Activated CD4-positive, alpha-beta T cell treated with anti-CD3 and anti-CD28 coated beads, Interleukin-2, amount 10 ng/mL, durations not matched to agents 24 days and 14 days (primary cell): ENCODE measurements at regions not wholly inside any gene's neighbourhood (a gene's known extent, or its start where the extent isn't known, plus 50 kb on each side); places are given as distances from the start of the nearest gene placed in this dataset.

Experiments used
- DNase-seq: peaks from one replicate; pipeline ENCODE4 v3.0.0; 2022
- H3K27ac Mint-ChIP-seq: one replicate; pipeline ENCODE4 v1.8.0; 2022; ENCODE audit warnings: mild to moderate bottlenecking, mixed read lengths
- H3K27me3 Mint-ChIP-seq: one replicate; pipeline ENCODE4 v1.8.0; 2022; ENCODE audit warnings: mixed read lengths
- H3K36me3 Mint-ChIP-seq: one replicate; pipeline ENCODE4 v1.8.0; 2022; ENCODE audit warnings: low read depth, mild to moderate bottlenecking, mixed read lengths
- H3K4me1 Mint-ChIP-seq: one replicate; pipeline ENCODE4 v1.8.0; 2021; ENCODE audit warnings: mixed read lengths
- H3K4me3 Mint-ChIP-seq: one replicate; pipeline ENCODE4 v1.8.0; 2022; ENCODE audit warnings: mild to moderate bottlenecking, moderate library complexity, mixed read lengths
- H3K9me3 Mint-ChIP-seq: one replicate; pipeline ENCODE4 v1.8.0; 2021; ENCODE audit warnings: mixed read lengths
- intact Hi-C: fragments of 100-400 bp; cut with micrococcal nuclease; formaldehyde crosslinking; loops from one replicate; pipeline ENCODE4 v1.15.1; 2023

GRCh38 chr1:34617321-34618118, 137.3 kb upstream of the GJB5 start:
- H3K4me1 Mint-ChIP-seq = no peaks in the 10 kb centered on the region
- DNase-seq = no peak
- no peak overlapping the region for H3K4me3 Mint-ChIP-seq

GRCh38 chr1:34618381-34618780, 136.5 kb upstream of the GJB5 start:
- no peak overlapping the region for H3K4me3 Mint-ChIP-seq
- no peaks in the 10 kb centered on the region for H3K36me3 Mint-ChIP-seq
- H3K4me1 Mint-ChIP-seq = no peaks in the 10 kb centered on the region
- no peaks in the 10 kb centered on the region for H3K27me3 Mint-ChIP-seq
- H3K27ac Mint-ChIP-seq = no peak overlapping the region
- no peaks in the 10 kb centered on the region for H3K9me3 Mint-ChIP-seq
- intact Hi-C loops = no loop called here
- no peak for DNase-seq

More at GRCh38 chr1:34617321-34618118, 137.3 kb upstream of the GJB5 start:
- intact Hi-C loops = no loop called here
- Mint-ChIP-seq H3K27ac (no peak overlapping the region), H3K27me3 (no peaks in the 10 kb centered on the region), H3K36me3 (no peaks in the 10 kb centered on the region), H3K9me3 (no peaks in the 10 kb centered on the region)

GRCh38 chr1:34619256-34619655, 135.6 kb upstream of the GJB5 start:
- Mint-ChIP-seq H3K4me1 (no peaks in the 10 kb centered on the region), H3K9me3 (no peaks in the 10 kb centered on the region), H3K27ac (no peak overlapping the region), H3K27me3 (peaks cover 2% of the 10 kb centered on the region), H3K36me3 (no peaks in the 10 kb centered on the region), H3K4me3 (no peak overlapping the region)
- DNase-seq = no peak
- intact Hi-C loops = no loop called here

GRCh38 chr1:34621916-34622315, 132.9 kb upstream of the GJB5 start:
- no peaks in the 10 kb centered on the region for H3K9me3 Mint-ChIP-seq
- peaks cover 3% of the 10 kb centered on the region for H3K27me3 Mint-ChIP-seq
- H3K36me3 Mint-ChIP-seq = no peaks in the 10 kb centered on the region
- H3K4me3 Mint-ChIP-seq = no peak overlapping the region
- DNase-seq = no peak
- no peaks in the 10 kb centered on the region for H3K4me1 Mint-ChIP-seq
- intact Hi-C loops = no loop called here
- no peak overlapping the region for H3K27ac Mint-ChIP-seq

GRCh38 chr1:34625521-34626015, 129.3 kb upstream of the GJB5 start:
- Mint-ChIP-seq H3K27me3 (peaks cover 4% of the 10 kb centered on the region), H3K9me3 (no peaks in the 10 kb centered on the region), H3K36me3 (no peaks in the 10 kb centered on the region), H3K4me3 (no peak overlapping the region), H3K27ac (no peak overlapping the region), H3K4me1 (no peaks in the 10 kb centered on the region)
- no peak for DNase-seq
- intact Hi-C loops = no loop called here

- intact Hi-C loops = no loop called here
- Mint-ChIP-seq H3K36me3 (no peaks in the 10 kb centered on the region), H3K4me1 (no peaks in the 10 kb centered on the region), H3K27ac (no peak overlapping the region), H3K9me3 (no peaks in the 10 kb centered on the region), H3K4me3 (no peak overlapping the region), H3K27me3 (peaks cover 4% of the 10 kb centered on the region)
- DNase-seq = no peak
Measured at GRCh38 chr1:34627465-34628240, 127.2 kb upstream of the GJB5 start.

- no peak for DNase-seq
- no peaks in the 10 kb centered on the region for H3K36me3 Mint-ChIP-seq
- H3K4me1 Mint-ChIP-seq = no peaks in the 10 kb centered on the region
- peaks cover 2% of the 10 kb centered on the region for H3K27me3 Mint-ChIP-seq
- no peak overlapping the region for H3K27ac Mint-ChIP-seq
- intact Hi-C loops = no loop called here
- no peak overlapping the region for H3K4me3 Mint-ChIP-seq
- no peaks in the 10 kb centered on the region for H3K9me3 Mint-ChIP-seq
Measured at GRCh38 chr1:34631126-34631525, 123.7 kb upstream of the GJB5 start.

GRCh38 chr1:34639701-34640100, 115.1 kb upstream of the GJB5 start:
- peaks cover 16% of the 10 kb centered on the region for H3K27me3 Mint-ChIP-seq
- no peak for DNase-seq
- H3K4me1 Mint-ChIP-seq = no peaks in the 10 kb centered on the region
- no peaks in the 10 kb centered on the region for H3K36me3 Mint-ChIP-seq
- intact Hi-C loops = no loop called here
- H3K9me3 Mint-ChIP-seq = no peaks in the 10 kb centered on the region
- no peak overlapping the region for H3K4me3 Mint-ChIP-seq
- H3K27ac Mint-ChIP-seq = no peak overlapping the region

- Mint-ChIP-seq H3K27me3 (peaks cover 22% of the 10 kb centered on the region), H3K4me1 (no peaks in the 10 kb centered on the region), H3K36me3 (no peaks in the 10 kb centered on the region), H3K27ac (no peak overlapping the region), H3K9me3 (no peaks in the 10 kb centered on the region), H3K4me3 (no peak overlapping the region)
- DNase-seq = no peak
- intact Hi-C loops = no loop called here
Measured at GRCh38 chr1:34640654-34641401, 114.0 kb upstream of the GJB5 start.

GRCh38 chr1:34642679-34643078, 112.2 kb upstream of the GJB5 start:
- Mint-ChIP-seq H3K27ac (no peak overlapping the region), H3K4me1 (no peaks in the 10 kb centered on the region), H3K27me3 (peaks cover 23% of the 10 kb centered on the region), H3K4me3 (no peak overlapping the region), H3K36me3 (no peaks in the 10 kb centered on the region), H3K9me3 (no peaks in the 10 kb centered on the region)
- intact Hi-C loops = no loop called here
- no peak for DNase-seq

GRCh38 chr1:34645109-34645688, 109.6 kb upstream of the GJB5 start:
- intact Hi-C loops = no loop called here
- Mint-ChIP-seq H3K27me3 (peaks cover 27% of the 10 kb centered on the region), H3K27ac (no peak overlapping the region), H3K4me1 (no peaks in the 10 kb centered on the region), H3K36me3 (no peaks in the 10 kb centered on the region), H3K4me3 (no peak overlapping the region), H3K9me3 (no peaks in the 10 kb centered on the region)
- DNase-seq = no peak

- Mint-ChIP-seq H3K36me3 (no peaks in the 10 kb centered on the region), H3K27me3 (peaks cover 27% of the 10 kb centered on the region), H3K9me3 (no peaks in the 10 kb centered on the region), H3K4me1 (no peaks in the 10 kb centered on the region), H3K27ac (no peak overlapping the region), H3K4me3 (no peak overlapping the region)
- intact Hi-C loops = no loop called here
- no peak for DNase-seq
Measured at GRCh38 chr1:34645919-34646318, 108.9 kb upstream of the GJB5 start.

GRCh38 chr1:34648501-34648900, 106.3 kb upstream of the GJB5 start:
- no peaks in the 10 kb centered on the region for H3K9me3 Mint-ChIP-seq
- H3K27ac Mint-ChIP-seq = no peak overlapping the region
- H3K27me3 Mint-ChIP-seq = peaks cover 19% of the 10 kb centered on the region
- no peak overlapping the region for H3K4me3 Mint-ChIP-seq
- H3K36me3 Mint-ChIP-seq = no peaks in the 10 kb centered on the region
- no peak for DNase-seq
- H3K4me1 Mint-ChIP-seq = no peaks in the 10 kb centered on the region
- intact Hi-C loops = no loop called here
